Fibroblast of lung (primary cell): ENCODE measurements at regions not wholly inside any gene's neighbourhood (a gene's known extent, or its start where the extent isn't known, plus 50 kb on each side); places are given as distances from the start of the nearest gene placed in this dataset.

Source experiments
- EZH2 ChIP-seq: IDR thresholded peaks from 2 replicates; pipeline ENCODE4 v1.5.1; 2012; ENCODE audit warnings: low read length, control low read depth, mild to moderate bottlenecking; ENCODE audit errors: missing control alignments
- TF ChIP-seq, protein P1 (sequence below), 2 donors: IDR thresholded peaks in 1 of 2; conservative IDR thresholded peaks in 1 of 2; 1 replicate in 1 of 2; 2 replicates in 1 of 2; pipeline ENCODE4 v1.5.1; 2011 to 2012; ENCODE audit warnings: low read length in 2 of 2, control low read depth in 1 of 2, inconsistent platforms in 1 of 2, low read depth in 1 of 2, mild to moderate bottlenecking in 1 of 2

DNA sequence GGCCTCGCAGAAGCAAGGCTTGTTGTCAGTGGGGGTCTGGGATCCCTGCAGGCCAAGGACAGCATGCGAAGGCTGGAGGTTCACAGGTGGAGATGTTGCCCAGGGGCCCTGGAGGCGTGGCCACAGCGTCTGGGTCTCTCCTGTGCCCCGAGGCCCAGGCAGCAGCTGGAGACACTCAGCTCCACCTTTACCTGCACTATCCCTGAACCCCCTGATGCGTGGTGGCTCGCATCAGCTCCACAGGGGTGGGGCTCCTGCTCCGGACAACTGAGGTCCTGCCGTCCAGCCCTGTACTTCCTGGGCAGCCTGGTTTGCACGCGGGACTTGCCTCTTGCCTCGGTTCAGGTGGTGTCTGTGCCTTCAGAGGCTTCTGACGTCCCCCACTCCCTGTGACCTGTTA, 54.6 kb upstream of the ZNF32 start:
- TF ChIP-seq, protein P1, sequence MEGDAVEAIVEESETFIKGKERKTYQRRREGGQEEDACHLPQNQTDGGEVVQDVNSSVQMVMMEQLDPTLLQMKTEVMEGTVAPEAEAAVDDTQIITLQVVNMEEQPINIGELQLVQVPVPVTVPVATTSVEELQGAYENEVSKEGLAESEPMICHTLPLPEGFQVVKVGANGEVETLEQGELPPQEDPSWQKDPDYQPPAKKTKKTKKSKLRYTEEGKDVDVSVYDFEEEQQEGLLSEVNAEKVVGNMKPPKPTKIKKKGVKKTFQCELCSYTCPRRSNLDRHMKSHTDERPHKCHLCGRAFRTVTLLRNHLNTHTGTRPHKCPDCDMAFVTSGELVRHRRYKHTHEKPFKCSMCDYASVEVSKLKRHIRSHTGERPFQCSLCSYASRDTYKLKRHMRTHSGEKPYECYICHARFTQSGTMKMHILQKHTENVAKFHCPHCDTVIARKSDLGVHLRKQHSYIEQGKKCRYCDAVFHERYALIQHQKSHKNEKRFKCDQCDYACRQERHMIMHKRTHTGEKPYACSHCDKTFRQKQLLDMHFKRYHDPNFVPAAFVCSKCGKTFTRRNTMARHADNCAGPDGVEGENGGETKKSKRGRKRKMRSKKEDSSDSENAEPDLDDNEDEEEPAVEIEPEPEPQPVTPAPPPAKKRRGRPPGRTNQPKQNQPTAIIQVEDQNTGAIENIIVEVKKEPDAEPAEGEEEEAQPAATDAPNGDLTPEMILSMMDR (conservative IDR thresholded peaks at IDR 0.05 in 1 of 2, IDR thresholded peaks at IDR 0.05 in 1 of 2; ENCODE audit: low read depth in 1 of 2, low read length in 2 of 2): no peak
- no peak for TF ChIP-seq EZH2
